CD1c-positive myeloid dendritic cell (primary cell): ENCODE measurements at regions not wholly inside any gene's neighbourhood (a gene's known extent, or its start where the extent isn't known, plus 50 kb on each side); places are given as distances from the start of the nearest gene placed in this dataset.

Source experiments
- DNase-seq: peaks from one replicate; pipeline ENCODE4 v3.0.0-alpha.2; 2016; ENCODE audit errors: extremely low spot score

GRCh38 chr18:27473318-27473717, 288.2 kb upstream of the CHST9 start:
- DNase-seq: no peak

DNA sequence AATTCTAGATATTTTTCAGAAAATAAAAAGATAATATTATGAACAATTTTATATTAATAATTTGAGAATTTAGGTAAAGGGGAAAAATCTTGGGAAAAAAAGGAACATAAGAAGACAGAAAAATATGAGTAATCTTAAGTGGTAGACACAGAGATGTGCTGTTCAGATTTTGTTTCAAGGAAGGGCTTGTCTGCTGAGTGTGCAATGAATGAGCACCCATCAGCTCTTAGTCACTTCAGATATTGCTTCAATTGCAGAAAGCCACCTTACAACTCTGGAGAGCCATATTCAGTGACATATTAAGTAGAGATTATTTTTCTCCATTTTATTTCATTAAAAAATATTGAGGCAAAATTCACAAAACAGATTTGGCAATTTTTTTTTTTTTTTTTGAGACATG, 282.0 kb upstream of the CHST9 start:
- no peak for DNase-seq

DNA sequence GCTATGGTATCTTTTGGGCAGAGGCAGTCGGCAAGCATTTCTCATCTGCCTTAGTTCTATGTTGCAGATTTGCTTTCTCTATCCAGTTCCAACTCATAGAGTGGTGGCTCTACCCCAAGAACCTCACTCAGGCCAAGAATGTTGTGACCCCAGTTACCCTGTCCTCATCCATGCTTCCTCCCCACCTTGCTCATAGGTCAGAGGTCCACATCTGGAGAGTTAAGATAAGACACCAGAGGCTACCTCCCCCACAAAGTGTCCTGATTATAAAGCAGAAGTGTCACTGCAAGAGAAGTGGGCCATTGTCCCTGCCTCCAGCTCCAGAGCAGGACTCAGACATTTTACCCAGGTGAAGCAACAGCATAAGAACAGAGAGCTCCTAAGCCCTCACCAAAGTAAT, 276.8 kb upstream of the CHST9 start:
- DNase-seq: no peak

DNA sequence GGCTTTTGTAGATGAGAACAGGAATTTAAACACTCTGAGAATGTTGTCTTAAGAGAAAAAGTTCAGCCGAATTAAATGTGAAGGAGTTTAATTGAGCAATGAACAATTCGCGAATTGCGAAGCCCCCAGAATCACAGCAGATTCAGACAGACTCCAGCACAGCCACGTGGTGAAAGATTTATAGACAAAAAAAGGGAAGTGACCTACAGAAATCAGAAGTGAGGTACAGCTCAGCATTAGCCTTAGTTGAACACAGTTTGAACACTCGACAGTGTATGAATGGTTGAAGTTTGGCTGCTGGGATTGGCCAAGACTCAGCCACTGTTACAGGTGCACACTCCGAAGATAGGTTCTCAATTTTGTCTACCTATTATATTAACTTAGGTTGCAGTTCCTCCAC, 264.0 kb upstream of the CHST9 start:
- DNase-seq: no peak

- no peak for DNase-seq
These were observed 262.8 kb upstream of the CHST9 start for GRCh38 chr18:27447930-27448329.

DNA sequence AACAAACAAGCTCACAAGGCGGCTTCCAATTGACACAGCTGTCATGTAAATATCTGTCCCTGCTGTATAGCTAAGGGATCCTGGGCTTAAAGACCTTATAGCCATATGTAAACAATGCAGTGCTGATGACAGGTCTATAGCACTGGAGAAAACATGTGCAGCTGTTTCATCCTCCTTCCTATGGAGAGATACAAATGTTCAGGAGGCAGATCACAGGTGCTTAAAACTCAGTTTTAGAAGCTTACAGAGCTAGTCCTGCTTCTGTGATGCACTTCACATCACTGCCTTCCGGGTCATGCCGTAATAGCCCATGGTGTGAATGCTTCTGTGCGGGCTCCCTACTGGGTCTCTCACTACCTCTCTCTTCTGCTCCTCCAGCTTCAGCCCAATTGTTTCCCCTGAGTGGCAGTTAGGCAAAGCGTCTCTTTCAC, 262.4 kb upstream of the CHST9 start:
- no peak for DNase-seq

DNA sequence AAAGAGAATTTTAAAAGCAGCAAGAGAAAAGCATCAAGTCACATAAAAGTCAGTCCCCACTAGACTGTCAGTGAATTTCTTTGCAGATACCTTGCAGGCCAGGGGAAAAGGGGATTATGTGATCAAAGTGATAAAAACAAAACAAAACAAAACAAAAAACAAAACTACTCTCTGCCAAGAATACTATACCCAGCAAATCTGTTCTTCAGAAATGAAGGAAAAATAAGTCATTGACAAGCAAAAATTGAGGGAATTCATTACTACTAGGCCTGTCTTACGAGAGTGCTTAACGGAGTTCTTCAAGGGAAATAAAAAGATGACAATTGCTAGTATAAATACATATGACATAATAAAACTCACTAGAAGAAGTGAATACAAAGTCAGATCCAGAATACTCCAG, 245.5 kb upstream of the CHST9 start:
- no peak for DNase-seq

DNA sequence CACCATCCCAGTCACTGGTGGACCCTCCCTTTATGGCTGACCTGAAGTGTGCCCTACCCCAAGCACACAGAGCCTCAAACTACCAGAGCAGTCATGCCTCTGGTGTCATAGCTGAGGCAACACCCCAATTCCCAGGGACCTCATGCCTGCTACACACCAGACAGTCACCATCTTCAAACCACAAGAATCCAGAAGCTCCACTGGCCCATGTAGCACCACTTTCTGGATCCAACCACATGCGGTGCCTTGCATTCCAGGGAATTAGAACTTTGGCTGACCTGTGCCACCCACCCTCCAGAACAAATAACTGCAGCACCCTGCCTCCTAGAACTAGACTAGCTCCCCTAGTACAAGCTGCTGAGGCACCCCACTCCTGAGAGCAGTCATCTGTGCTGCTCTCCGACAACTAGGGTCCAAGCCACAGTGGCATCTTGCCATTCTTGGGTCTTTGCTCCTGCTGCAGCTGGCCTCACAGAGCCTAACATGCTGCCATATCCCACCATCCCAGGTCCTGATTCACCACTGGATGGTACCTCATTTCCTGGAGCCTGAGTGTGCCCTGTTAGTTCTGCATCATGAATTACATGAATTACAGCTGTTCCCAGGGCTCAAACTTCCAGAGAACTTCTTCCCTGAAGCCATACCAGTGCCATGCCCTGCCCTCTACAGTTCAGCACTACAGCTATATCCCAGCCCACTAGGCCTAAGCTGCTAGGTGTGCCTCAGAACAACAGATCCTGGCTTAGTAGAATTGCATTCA, 243.8 kb upstream of the CHST9 start:
- no peak for DNase-seq

DNA sequence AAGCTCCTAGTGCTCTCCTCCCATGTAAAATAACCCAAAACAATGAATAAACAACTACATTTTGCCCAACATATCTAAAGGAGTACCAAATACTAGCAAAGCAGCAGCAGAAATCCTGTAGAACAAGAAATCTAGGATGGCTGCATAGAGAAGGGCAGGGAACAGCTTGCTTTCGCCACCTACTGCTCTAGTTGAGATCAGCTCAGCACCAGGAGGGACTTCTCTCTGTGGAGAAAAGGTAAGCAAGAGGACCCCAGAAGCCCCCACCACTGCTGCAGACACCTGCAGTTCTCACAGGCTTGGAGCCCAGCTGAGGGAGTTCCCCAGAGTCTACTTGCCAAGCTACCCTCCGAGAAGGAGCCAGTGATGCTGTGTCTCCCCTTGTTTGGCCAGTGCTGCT, 243.0 kb upstream of the CHST9 start:
- no peak for DNase-seq

- no peak for DNase-seq
These were observed 238.5 kb upstream of the CHST9 start for GRCh38 chr18:27423581-27423980.

- DNase-seq: no peak
These were observed 234.5 kb upstream of the CHST9 start for GRCh38 chr18:27419646-27420045.

DNA sequence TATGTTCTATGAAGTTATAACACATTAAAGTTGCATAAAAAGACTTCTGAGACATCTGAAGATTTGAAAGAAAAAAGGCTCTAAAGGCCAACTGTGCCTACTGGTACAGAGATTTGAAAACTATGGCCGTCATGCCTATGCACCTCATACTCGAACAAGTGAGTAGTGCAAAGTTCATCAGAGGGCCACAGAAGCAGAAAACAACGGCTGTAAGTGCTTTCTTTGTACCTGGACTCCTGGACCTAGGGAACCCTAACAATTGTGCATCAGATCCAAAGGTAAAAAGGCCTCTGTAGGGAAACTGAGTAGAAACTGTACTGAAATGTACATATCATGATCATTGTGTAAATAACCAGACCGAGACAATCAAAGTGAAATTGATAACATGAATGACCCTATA, 230.4 kb upstream of the CHST9 start:
- DNase-seq: no peak

- DNase-seq: no peak
These were observed 229.6 kb upstream of the CHST9 start for GRCh38 chr18:27414682-27415081.

- DNase-seq: no peak
These were observed 228.6 kb upstream of the CHST9 start for GRCh38 chr18:27413495-27414401.

GRCh38 chr18:27412556-27412955, 227.4 kb upstream of the CHST9 start:
- no peak for DNase-seq

DNA sequence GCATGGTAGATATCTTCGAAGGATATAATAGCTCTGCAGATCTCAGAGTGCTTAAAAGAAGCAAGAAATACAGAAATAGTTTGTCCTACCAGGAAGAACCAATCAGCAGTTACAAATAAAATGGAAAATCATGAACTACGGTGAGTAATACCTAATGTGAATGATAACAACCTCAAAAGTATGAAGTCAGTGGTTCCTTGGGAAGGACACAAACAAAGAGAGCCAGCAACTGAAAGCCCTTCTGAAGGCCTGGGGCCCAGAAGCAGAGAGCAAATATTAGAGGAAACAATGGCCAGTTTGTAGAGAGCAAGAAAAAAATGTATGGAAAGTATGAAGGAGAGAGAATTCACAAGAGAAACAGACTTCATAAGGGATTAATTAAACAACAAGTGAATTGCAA, 226.8 kb upstream of the CHST9 start:
- no peak for DNase-seq

- DNase-seq: no peak
These were observed 225.9 kb upstream of the CHST9 start for GRCh38 chr18:27411013-27411412.

DNA sequence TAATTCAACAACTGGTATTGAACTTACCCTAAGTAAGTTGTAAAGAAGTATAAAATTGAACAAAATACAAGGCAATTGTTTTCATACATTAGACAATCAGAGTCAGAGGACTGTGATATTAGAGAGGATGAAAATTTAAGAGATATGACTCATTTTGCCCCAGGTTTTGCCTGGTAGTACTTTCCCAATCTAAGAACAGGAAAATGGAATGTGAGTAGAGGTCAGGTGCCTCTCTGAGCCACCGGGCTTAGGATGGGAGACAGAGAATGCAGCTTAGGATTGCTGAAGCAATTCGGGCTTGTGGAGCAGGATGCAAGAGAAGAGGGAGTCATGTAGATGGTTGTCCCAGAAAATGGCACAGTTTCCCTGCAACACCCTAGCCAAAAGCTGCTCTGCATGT, 219.7 kb upstream of the CHST9 start:
- no peak for DNase-seq

- no peak for DNase-seq
These were observed 214.9 kb upstream of the CHST9 start for GRCh38 chr18:27400001-27400400.

DNA sequence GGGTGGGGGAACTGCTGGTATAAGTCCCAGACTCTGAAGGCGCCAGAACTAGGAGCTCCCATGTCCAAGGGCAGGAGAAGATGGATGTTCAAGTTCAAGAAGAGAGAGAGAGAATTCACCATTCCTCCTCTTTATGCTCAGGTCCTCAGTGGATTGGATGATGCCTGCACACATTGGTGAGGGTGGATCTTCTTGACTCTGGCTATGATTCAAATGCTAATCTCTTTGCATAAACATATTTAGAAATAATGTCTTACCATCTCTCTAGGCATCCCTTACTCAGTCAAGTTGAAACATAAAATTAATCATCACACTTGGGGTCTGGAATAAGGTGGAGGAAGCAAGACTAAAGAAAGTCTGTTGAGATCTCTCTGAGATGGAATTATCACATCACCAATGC, 210.6 kb upstream of the CHST9 start:
- no peak for DNase-seq

DNA sequence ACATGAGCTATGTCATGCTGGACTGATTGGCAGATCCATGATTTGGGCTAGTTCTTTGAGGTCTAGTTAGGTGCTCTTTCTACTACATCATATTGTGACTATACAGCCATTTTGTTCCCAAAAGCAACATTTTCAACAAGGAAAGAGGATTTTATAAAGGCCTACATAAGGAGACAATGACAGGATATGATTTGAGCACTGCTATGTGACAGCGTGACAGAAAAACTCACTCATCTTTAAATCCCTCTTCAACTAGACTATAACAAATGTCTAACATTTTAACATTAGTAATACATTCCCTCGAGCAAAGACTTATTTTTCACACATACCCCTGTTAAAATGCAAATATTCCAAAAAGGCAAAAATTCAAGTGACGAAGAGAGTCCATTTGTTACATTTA, 209.6 kb upstream of the CHST9 start:
- no peak for DNase-seq

- DNase-seq: no peak
These were observed 197.6 kb upstream of the CHST9 start for GRCh38 chr18:27382567-27383216.
